Colonic mucosa (tissue), 4 donors: ENCODE measurements at regions not wholly inside any gene's neighbourhood (a gene's known extent, or its start where the extent isn't known, plus 50 kb on each side); places are given as distances from the start of the nearest gene placed in this dataset.

ENCODE experiments used
- DNase-seq: peaks from one replicate; pipeline ENCODE4 v3.0.0-alpha.2; 2020
- H3K27ac ChIP-seq: fragments of 200-600 bp; one replicate; pipeline ENCODE4 v1.8.0; 2021
- H3K27me3 ChIP-seq: fragments of 200-600 bp; one replicate; pipeline ENCODE4 v1.8.0; 2021
- H3K36me3 ChIP-seq: fragments of 200-600 bp; one replicate; pipeline ENCODE4 v1.8.0; 2021
- H3K4me1 ChIP-seq: fragments of 200-600 bp; one replicate; pipeline ENCODE4 v1.8.0; 2021; ENCODE audit warnings: mild to moderate bottlenecking
- H3K4me3 ChIP-seq: fragments of 200-600 bp; one replicate; pipeline ENCODE4 v1.8.0; 2021
- H3K9ac ChIP-seq, 2 donors: one replicate each; pipeline ENCODE4 v1.7.0; 2013; ENCODE audit warnings: control low read depth in 2 of 2, low read depth in 2 of 2, low read length in 2 of 2
- H3K9me3 ChIP-seq: fragments of 200-600 bp; one replicate; pipeline ENCODE4 v1.8.0; 2021
- intact Hi-C: fragments of 100-400 bp; cut with DNase I; formaldehyde crosslinking; loops from one replicate; pipeline ENCODE4 v1.14.1; 2022
- TF ChIP-seq, protein P1 (sequence below): fragments of 200-600 bp; IDR thresholded peaks from one replicate; pipeline ENCODE4 v1.8.0; 2022; ENCODE audit warnings: antibody characterized with exemption, mild to moderate bottlenecking
- donor health status: healthy.
- donor health status: DM: no; HTN: no; CAD: no.
- donor health status: DM: no; HTN: no; CAD: no.

DNA sequence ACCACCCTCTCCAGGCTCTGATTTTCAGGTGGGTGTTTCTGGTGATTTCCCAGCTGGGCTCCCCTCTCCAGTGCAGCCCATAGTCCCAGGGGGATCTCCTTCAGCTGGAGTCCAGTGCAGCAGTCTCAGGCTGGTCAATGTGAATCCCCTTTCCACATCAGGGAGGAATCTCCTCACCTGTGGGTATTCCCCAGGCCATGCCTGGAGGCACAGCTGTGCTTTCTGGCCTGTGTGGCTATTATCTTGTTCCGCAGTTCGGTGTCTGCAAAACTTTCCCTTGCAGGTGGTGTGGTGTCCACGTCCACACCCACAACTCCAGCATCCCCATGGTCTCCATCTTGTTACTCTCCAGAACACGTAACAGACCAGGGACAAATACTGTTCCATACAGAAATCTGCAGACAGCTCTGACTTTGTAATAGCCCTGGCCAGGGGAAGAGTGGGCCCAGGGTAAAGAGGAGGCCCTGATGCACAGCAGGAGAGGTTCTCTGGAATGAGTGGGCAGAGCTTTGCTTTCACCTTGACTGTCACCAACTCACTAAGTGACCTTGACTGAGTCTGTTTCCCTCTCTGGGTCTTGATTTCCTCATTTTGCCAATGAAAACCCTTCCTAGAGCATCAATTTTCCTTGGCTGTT, 183.2 kb downstream of the CSNK2A3 start:
- TF ChIP-seq, protein P1, sequence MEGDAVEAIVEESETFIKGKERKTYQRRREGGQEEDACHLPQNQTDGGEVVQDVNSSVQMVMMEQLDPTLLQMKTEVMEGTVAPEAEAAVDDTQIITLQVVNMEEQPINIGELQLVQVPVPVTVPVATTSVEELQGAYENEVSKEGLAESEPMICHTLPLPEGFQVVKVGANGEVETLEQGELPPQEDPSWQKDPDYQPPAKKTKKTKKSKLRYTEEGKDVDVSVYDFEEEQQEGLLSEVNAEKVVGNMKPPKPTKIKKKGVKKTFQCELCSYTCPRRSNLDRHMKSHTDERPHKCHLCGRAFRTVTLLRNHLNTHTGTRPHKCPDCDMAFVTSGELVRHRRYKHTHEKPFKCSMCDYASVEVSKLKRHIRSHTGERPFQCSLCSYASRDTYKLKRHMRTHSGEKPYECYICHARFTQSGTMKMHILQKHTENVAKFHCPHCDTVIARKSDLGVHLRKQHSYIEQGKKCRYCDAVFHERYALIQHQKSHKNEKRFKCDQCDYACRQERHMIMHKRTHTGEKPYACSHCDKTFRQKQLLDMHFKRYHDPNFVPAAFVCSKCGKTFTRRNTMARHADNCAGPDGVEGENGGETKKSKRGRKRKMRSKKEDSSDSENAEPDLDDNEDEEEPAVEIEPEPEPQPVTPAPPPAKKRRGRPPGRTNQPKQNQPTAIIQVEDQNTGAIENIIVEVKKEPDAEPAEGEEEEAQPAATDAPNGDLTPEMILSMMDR: no peak
- intact Hi-C loops: no loop called here
- Histone ChIP-seq H3K4me1 (no peaks in the 10 kb centered on the region), H3K36me3 (no peaks in the 10 kb centered on the region), H3K27ac (no peak overlapping the region), H3K9me3 (no peaks in the 10 kb centered on the region), H3K27me3 (no peaks in the 10 kb centered on the region), H3K9ac (no peak overlapping the region), H3K4me3 (no peak overlapping the region)
- DNase-seq: no peak

DNA sequence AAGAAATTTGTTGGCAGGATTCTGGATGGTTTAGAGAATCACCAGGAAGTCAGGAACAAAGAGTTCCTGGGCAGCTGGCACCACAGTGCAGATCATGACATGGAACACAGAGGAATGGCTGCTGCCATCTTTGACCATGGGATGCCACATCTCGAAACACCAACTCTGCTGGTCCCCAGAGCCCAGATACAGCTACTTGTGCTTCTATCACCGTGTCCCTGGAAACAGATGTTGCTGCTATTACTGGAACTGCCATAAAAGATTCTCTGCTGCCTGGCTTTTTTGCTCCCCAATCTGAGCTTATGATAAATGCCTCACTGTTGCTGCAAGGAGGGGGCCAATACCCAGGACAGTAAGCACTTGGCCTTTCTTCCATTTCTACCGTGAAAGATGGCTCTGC, 185.2 kb downstream of the CSNK2A3 start:
- H3K36me3 ChIP-seq: no peaks in the 10 kb centered on the region
- no peak overlapping the region for H3K9ac ChIP-seq
- no peaks in the 10 kb centered on the region for H3K27me3 ChIP-seq
- H3K4me3 ChIP-seq: no peak overlapping the region
- DNase-seq: no peak
- intact Hi-C loops: no loop called here
- no peaks in the 10 kb centered on the region for H3K4me1 ChIP-seq
- H3K27ac ChIP-seq: no peak overlapping the region
- TF ChIP-seq, protein P1: no peak
- H3K9me3 ChIP-seq: no peaks in the 10 kb centered on the region

DNA sequence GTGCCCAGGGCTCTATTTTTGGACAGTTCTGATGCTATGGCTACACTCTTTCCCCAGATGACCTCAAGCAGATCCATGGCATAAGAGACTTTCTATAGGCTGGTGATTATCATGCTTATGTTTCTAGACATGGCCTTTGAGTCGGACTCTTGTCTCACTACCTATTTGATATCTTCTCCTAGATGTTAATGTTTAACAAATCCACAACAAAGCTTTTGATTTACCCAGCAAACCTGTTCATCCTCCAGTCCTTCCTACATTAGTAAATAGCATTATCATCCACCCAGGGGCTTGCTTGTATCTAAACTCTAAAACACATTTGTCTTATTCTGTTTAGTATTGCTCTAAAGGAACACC, 188.7 kb downstream of the CSNK2A3 start:
- Histone ChIP-seq H3K4me1 (no peaks in the 10 kb centered on the region), H3K9ac (no peak overlapping the region), H3K9me3 (no peaks in the 10 kb centered on the region), H3K27me3 (no peaks in the 10 kb centered on the region), H3K27ac (no peak overlapping the region), H3K4me3 (no peak overlapping the region), H3K36me3 (no peaks in the 10 kb centered on the region)
- DNase-seq: no peak
- intact Hi-C loops: no loop called here
- TF ChIP-seq, protein P1: no peak

DNA sequence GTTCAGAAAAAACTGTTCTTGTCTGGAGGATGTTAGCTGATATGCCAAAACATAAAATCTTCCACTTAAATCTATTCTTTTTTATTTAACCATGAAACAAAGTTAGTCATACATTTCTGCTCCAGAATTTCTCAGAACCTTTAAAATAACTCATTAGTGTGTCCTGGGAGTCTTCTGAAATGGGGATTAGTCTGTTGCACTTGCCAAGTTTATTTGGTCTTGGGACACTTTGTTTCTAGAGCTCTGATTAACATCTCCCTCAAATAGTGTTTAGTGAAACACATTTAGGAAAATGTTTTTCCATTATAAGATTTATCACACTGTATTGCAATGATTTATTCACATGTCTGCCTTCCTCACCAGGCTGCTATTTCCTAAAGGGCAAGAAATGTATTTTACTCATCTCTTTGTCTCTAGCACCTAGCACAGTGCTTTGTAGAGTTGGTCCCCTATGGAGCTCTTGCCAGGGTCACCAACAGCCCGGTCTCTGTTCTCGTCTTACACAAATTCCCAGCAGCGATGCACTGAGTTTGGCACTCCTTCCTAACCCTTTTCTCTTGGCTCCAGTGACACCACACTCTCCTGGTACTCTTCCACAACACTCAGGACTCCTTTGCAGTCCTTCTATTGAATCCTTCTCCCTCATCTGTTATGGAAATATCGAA, 189.2 kb downstream of the CSNK2A3 start:
- TF ChIP-seq, protein P1: no peak
- no peaks in the 10 kb centered on the region for H3K9me3 ChIP-seq
- H3K9ac ChIP-seq: no peak overlapping the region
- H3K27me3 ChIP-seq: no peaks in the 10 kb centered on the region
- H3K27ac ChIP-seq: no peak overlapping the region
- no peaks in the 10 kb centered on the region for H3K4me1 ChIP-seq
- H3K4me3 ChIP-seq: no peak overlapping the region
- DNase-seq: no peak
- intact Hi-C loops: no loop called here
- no peaks in the 10 kb centered on the region for H3K36me3 ChIP-seq

DNA sequence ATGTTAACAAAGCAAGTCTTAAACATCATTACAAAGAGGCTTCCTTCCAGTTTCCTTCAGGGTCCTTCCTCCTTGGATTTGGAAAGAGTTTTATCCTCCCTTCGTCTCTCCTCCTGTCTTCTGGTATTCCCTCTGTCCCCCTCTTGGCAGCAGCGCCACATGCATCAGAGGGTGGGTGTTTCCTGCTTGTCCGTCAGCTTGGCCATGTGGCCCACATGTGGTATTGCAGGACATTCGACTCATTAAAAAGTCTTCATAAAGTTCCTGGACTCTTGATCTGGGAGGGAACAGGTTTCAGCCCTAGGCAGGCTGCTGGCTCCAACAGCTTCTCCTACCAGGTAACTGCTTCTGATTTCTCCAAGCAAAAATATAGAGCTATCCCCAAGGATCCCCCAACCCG, 189.8 kb downstream of the CSNK2A3 start:
- Histone ChIP-seq H3K9me3 (no peaks in the 10 kb centered on the region), H3K27me3 (no peaks in the 10 kb centered on the region), H3K27ac (no peak overlapping the region), H3K36me3 (no peaks in the 10 kb centered on the region), H3K9ac (no peak overlapping the region), H3K4me1 (no peaks in the 10 kb centered on the region), H3K4me3 (no peak overlapping the region)
- intact Hi-C loops: no loop called here
- TF ChIP-seq, protein P1: no peak
- no peak for DNase-seq
